SK-N-SH (cell line): ENCODE measurements at regions not wholly inside any gene's neighbourhood (a gene's known extent, or its start where the extent isn't known, plus 50 kb on each side); places are given as distances from the start of the nearest gene placed in this dataset.

Experiments used
- EP300 ChIP-seq, 2 experiments: IDR thresholded peaks; 2 replicates each; pipeline versions ENCODE4 v1.4.0 to v1.6.1; 2012; ENCODE audit warnings: borderline replicate concordance in 1 of 2, low read depth in 1 of 2, low read length in 1 of 2
- GABPA ChIP-seq: IDR thresholded peaks from 2 replicates; pipeline ENCODE4 v1.4.0; 2012; ENCODE audit warnings: low read depth, mild to moderate bottlenecking
- JUND ChIP-seq: IDR thresholded peaks from 2 replicates; pipeline ENCODE4 v1.4.0; 2012
- RFX5 ChIP-seq: IDR thresholded peaks from 2 replicates; pipeline ENCODE4 v1.6.1; 2012; ENCODE audit warnings: mild to moderate bottlenecking, improper control_type of control experiment, low read length
- SIN3A ChIP-seq: IDR thresholded peaks from 2 replicates; pipeline ENCODE4 v1.6.1; 2012; ENCODE audit warnings: low read depth, mild to moderate bottlenecking, low read length, moderate library complexity, borderline replicate concordance
- SMC3 ChIP-seq: IDR thresholded peaks from 2 replicates; pipeline ENCODE4 v1.6.1; 2012; ENCODE audit warnings: low read depth, low read length, improper control_type of control experiment
- TF ChIP-seq, protein P1 (sequence below): IDR thresholded peaks from 2 replicates; pipeline ENCODE4 v1.6.1; 2012; ENCODE audit warnings: mild to moderate bottlenecking, low read depth, low read length, moderate library complexity
- TF ChIP-seq, protein P2 (sequence below): fragments of 200-600 bp; sonication (generic); IDR thresholded peaks from 2 replicates; pipeline ENCODE4 v1.6.1; 2017; ENCODE audit warnings: antibody characterized with exemption, mild to moderate bottlenecking, moderate library complexity

DNA sequence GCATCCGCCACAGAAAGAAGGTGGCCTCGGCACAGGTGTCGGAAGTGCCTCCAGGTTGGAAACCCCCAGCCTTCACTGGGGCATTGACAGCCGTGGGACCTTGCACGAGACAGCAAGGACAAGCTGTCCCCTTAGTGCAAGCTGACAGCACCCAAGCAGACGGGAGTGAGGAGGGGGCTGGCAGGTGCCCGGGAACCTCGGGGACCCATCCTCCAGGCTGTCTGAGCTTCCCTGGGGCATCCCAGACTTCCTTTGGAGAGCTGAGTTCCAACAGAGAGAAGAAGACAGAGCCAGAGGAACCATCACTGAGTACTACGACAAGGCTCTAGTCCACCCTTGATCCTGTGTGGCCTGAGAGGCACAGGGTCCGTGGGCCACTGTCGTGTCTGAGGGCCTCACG lies 100.6 kb upstream of the RAB4A start:
- no peak for TF ChIP-seq GABPA
- TF ChIP-seq, protein P1, sequence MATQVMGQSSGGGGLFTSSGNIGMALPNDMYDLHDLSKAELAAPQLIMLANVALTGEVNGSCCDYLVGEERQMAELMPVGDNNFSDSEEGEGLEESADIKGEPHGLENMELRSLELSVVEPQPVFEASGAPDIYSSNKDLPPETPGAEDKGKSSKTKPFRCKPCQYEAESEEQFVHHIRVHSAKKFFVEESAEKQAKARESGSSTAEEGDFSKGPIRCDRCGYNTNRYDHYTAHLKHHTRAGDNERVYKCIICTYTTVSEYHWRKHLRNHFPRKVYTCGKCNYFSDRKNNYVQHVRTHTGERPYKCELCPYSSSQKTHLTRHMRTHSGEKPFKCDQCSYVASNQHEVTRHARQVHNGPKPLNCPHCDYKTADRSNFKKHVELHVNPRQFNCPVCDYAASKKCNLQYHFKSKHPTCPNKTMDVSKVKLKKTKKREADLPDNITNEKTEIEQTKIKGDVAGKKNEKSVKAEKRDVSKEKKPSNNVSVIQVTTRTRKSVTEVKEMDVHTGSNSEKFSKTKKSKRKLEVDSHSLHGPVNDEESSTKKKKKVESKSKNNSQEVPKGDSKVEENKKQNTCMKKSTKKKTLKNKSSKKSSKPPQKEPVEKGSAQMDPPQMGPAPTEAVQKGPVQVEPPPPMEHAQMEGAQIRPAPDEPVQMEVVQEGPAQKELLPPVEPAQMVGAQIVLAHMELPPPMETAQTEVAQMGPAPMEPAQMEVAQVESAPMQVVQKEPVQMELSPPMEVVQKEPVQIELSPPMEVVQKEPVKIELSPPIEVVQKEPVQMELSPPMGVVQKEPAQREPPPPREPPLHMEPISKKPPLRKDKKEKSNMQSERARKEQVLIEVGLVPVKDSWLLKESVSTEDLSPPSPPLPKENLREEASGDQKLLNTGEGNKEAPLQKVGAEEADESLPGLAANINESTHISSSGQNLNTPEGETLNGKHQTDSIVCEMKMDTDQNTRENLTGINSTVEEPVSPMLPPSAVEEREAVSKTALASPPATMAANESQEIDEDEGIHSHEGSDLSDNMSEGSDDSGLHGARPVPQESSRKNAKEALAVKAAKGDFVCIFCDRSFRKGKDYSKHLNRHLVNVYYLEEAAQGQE, result no peak
- TF ChIP-seq EP300 (IDR thresholded peaks at IDR 0.05; ENCODE audit: borderline replicate concordance in 1 of 2, low read depth in 1 of 2, low read length in 1 of 2), result no peak
- TF ChIP-seq JUND, result no peak
- TF ChIP-seq RFX5, result no peak
- no peak for TF ChIP-seq SMC3
- TF ChIP-seq, protein P2, sequence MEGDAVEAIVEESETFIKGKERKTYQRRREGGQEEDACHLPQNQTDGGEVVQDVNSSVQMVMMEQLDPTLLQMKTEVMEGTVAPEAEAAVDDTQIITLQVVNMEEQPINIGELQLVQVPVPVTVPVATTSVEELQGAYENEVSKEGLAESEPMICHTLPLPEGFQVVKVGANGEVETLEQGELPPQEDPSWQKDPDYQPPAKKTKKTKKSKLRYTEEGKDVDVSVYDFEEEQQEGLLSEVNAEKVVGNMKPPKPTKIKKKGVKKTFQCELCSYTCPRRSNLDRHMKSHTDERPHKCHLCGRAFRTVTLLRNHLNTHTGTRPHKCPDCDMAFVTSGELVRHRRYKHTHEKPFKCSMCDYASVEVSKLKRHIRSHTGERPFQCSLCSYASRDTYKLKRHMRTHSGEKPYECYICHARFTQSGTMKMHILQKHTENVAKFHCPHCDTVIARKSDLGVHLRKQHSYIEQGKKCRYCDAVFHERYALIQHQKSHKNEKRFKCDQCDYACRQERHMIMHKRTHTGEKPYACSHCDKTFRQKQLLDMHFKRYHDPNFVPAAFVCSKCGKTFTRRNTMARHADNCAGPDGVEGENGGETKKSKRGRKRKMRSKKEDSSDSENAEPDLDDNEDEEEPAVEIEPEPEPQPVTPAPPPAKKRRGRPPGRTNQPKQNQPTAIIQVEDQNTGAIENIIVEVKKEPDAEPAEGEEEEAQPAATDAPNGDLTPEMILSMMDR, result no peak
- TF ChIP-seq SIN3A, result no peak
